ENCODE measurements at regions not wholly inside any gene's neighbourhood (a gene's known extent, or its start where the extent isn't known, plus 50 kb on each side); places are given as distances from the start of the nearest gene placed in this dataset.

DNA sequence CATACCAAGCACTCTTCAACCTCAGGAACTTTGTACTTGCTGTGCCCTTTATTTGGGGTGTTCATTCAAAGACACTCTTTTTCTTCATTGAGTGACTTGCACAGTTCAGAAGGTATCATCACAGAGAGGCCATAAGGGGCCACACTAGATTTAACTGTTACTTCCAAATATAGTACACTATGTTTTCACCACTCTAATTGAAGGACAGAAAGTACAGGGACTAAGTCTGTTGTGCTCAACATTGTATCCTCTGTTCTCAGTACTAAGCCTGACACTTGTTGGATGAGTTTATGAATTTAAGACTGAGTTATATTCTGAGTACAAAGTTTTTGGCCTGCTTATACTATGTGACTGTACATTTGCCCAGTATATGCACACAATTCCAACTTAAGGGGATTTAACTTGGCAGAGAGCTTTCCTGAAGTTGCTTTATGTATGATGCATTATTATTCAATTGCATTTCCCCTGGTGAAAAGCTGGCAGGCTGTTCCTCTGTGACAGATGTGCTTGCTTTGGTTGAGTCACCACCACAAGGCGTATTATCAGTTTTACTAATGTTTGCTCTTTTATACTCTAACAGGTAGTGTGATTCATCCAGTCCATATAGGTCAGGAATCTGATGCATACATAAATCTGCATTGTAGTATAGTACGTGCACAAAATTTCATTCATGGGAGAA is 714.8 kb downstream of the TLR4 start:
- TF ChIP-seq, protein P1, sequence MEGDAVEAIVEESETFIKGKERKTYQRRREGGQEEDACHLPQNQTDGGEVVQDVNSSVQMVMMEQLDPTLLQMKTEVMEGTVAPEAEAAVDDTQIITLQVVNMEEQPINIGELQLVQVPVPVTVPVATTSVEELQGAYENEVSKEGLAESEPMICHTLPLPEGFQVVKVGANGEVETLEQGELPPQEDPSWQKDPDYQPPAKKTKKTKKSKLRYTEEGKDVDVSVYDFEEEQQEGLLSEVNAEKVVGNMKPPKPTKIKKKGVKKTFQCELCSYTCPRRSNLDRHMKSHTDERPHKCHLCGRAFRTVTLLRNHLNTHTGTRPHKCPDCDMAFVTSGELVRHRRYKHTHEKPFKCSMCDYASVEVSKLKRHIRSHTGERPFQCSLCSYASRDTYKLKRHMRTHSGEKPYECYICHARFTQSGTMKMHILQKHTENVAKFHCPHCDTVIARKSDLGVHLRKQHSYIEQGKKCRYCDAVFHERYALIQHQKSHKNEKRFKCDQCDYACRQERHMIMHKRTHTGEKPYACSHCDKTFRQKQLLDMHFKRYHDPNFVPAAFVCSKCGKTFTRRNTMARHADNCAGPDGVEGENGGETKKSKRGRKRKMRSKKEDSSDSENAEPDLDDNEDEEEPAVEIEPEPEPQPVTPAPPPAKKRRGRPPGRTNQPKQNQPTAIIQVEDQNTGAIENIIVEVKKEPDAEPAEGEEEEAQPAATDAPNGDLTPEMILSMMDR (IDR thresholded peaks at IDR 0.05; ENCODE audit: poor library complexity, severe bottlenecking), result no peak
- TF ChIP-seq POLR2AphosphoS5 (IDR thresholded peaks at IDR 0.05) (no peak), EZH2 (IDR thresholded peaks at IDR 0.05; ENCODE audit: borderline replicate concordance, insufficient read depth, low read length, poor library complexity, severe bottlenecking) (no peak)
- TF ChIP-seq, protein P2, sequence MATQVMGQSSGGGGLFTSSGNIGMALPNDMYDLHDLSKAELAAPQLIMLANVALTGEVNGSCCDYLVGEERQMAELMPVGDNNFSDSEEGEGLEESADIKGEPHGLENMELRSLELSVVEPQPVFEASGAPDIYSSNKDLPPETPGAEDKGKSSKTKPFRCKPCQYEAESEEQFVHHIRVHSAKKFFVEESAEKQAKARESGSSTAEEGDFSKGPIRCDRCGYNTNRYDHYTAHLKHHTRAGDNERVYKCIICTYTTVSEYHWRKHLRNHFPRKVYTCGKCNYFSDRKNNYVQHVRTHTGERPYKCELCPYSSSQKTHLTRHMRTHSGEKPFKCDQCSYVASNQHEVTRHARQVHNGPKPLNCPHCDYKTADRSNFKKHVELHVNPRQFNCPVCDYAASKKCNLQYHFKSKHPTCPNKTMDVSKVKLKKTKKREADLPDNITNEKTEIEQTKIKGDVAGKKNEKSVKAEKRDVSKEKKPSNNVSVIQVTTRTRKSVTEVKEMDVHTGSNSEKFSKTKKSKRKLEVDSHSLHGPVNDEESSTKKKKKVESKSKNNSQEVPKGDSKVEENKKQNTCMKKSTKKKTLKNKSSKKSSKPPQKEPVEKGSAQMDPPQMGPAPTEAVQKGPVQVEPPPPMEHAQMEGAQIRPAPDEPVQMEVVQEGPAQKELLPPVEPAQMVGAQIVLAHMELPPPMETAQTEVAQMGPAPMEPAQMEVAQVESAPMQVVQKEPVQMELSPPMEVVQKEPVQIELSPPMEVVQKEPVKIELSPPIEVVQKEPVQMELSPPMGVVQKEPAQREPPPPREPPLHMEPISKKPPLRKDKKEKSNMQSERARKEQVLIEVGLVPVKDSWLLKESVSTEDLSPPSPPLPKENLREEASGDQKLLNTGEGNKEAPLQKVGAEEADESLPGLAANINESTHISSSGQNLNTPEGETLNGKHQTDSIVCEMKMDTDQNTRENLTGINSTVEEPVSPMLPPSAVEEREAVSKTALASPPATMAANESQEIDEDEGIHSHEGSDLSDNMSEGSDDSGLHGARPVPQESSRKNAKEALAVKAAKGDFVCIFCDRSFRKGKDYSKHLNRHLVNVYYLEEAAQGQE (IDR thresholded peaks at IDR 0.05; ENCODE audit: borderline replicate concordance), result no peak

Data from neural cell (in vitro differentiated cells).